ENCODE measurements at regions not wholly inside any gene's neighbourhood (a gene's known extent, or its start where the extent isn't known, plus 50 kb on each side); places are given as distances from the start of the nearest gene placed in this dataset.

GRCh38 chr12:59941461-59941860 is 345.6 kb downstream of the SLC16A7 start:
- Histone ChIP-seq H3K9me3 (ENCODE audit: low read length) (no peaks in the 10 kb centered on the region), H3K9me2 (ENCODE audit: insufficient read depth, low read length) (no peaks in the 10 kb centered on the region), H3K4me3 (ENCODE audit: low read length) (no peak overlapping the region), H4K20me1 (ENCODE audit: insufficient read depth) (no peaks in the 10 kb centered on the region), H3K27me3 (ENCODE audit: insufficient read depth, low read depth, low read length) (no peaks in the 10 kb centered on the region), H3K27ac (ENCODE audit: low read length) (no peak overlapping the region), H2AFZ (ENCODE audit: low read depth, low read length) (no peak overlapping the region), H3K9ac (ENCODE audit: low read length) (no peak overlapping the region), H3F3A (ENCODE audit: insufficient read depth, low read length, poor library complexity, severe bottlenecking) (no peaks in the 10 kb centered on the region), H3K79me2 (replicated peaks; ENCODE audit: insufficient read depth, low read length) (no peaks in the 10 kb centered on the region), H3K4me2 (ENCODE audit: low read length) (no peak overlapping the region), H3K36me3 (ENCODE audit: insufficient read depth, low read length) (no peaks in the 10 kb centered on the region)
- TF ChIP-seq EP300 (conservative IDR thresholded peaks at IDR 0.05; ENCODE audit: poor library complexity, severe bottlenecking) (peak; percentile 30), SMC3 (conservative IDR thresholded peaks at IDR 0.05; ENCODE audit: poor library complexity) (no peak)

- Histone ChIP-seq H3K9me2 (ENCODE audit: insufficient read depth, low read length) (no peaks in the 10 kb centered on the region), H4K20me1 (ENCODE audit: insufficient read depth) (no peaks in the 10 kb centered on the region), H3K9ac (ENCODE audit: low read length) (no peak overlapping the region), H3K27me3 (ENCODE audit: insufficient read depth, low read depth, low read length) (no peaks in the 10 kb centered on the region), H3K4me2 (ENCODE audit: low read length) (no peak overlapping the region), H3K36me3 (ENCODE audit: insufficient read depth, low read length) (no peaks in the 10 kb centered on the region), H3F3A (ENCODE audit: insufficient read depth, low read length, poor library complexity, severe bottlenecking) (no peaks in the 10 kb centered on the region), H3K9me3 (ENCODE audit: low read length) (no peaks in the 10 kb centered on the region), H3K79me2 (replicated peaks; ENCODE audit: insufficient read depth, low read length) (no peaks in the 10 kb centered on the region), H3K4me3 (ENCODE audit: low read length) (no peak overlapping the region), H2AFZ (ENCODE audit: low read depth, low read length) (no peak overlapping the region), H3K27ac (ENCODE audit: low read length) (peak overlapping the region; percentile 23)
- TF ChIP-seq REST (IDR thresholded peaks at IDR 0.05; ENCODE audit: borderline replicate concordance) = peak; percentile 80
- TF ChIP-seq SMC3 (conservative IDR thresholded peaks at IDR 0.05; ENCODE audit: poor library complexity) = no peak
- no peak for TF ChIP-seq RAD21 (conservative IDR thresholded peaks at IDR 0.05)
- TF ChIP-seq MXI1 (conservative IDR thresholded peaks at IDR 0.05; ENCODE audit: poor library complexity, severe bottlenecking) = no peak
- no peak for TF ChIP-seq TAF1 (IDR thresholded peaks at IDR 0.05; ENCODE audit: low read depth)
- no peak for TF ChIP-seq CTCF (IDR thresholded peaks at IDR 0.05; ENCODE audit: poor library complexity, severe bottlenecking)
- peak; percentile 71 for TF ChIP-seq POLR2AphosphoS5 (IDR thresholded peaks at IDR 0.05)
- TF ChIP-seq EZH2 (IDR thresholded peaks at IDR 0.05; ENCODE audit: borderline replicate concordance, insufficient read depth, low read length, poor library complexity, severe bottlenecking) = no peak
- TF ChIP-seq EP300 (conservative IDR thresholded peaks at IDR 0.05; ENCODE audit: poor library complexity, severe bottlenecking) = peak; percentile 94
These were observed 348.3 kb downstream of the SLC16A7 start for GRCh38 chr12:59944177-59944576.

GRCh38 chr12:59946635-59947034 is 350.8 kb downstream of the SLC16A7 start:
- Histone ChIP-seq H4K20me1 (ENCODE audit: insufficient read depth) (no peaks in the 10 kb centered on the region), H3K27ac (ENCODE audit: low read length) (no peak overlapping the region), H3F3A (ENCODE audit: insufficient read depth, low read length, poor library complexity, severe bottlenecking) (no peaks in the 10 kb centered on the region), H3K79me2 (replicated peaks; ENCODE audit: insufficient read depth, low read length) (no peaks in the 10 kb centered on the region), H3K9me3 (ENCODE audit: low read length) (no peaks in the 10 kb centered on the region), H3K4me2 (ENCODE audit: low read length) (no peak overlapping the region), H3K9me2 (ENCODE audit: insufficient read depth, low read length) (no peaks in the 10 kb centered on the region), H3K9ac (ENCODE audit: low read length) (no peak overlapping the region), H2AFZ (ENCODE audit: low read depth, low read length) (no peak overlapping the region), H3K36me3 (ENCODE audit: insufficient read depth, low read length) (no peaks in the 10 kb centered on the region), H3K27me3 (ENCODE audit: insufficient read depth, low read depth, low read length) (no peaks in the 10 kb centered on the region), H3K4me3 (ENCODE audit: low read length) (no peak overlapping the region)
- TF ChIP-seq EZH2 (IDR thresholded peaks at IDR 0.05; ENCODE audit: borderline replicate concordance, insufficient read depth, low read length, poor library complexity, severe bottlenecking) (no peak), REST (IDR thresholded peaks at IDR 0.05; ENCODE audit: borderline replicate concordance) (no peak), RAD21 (conservative IDR thresholded peaks at IDR 0.05) (no peak), TAF1 (IDR thresholded peaks at IDR 0.05; ENCODE audit: low read depth) (no peak), EP300 (conservative IDR thresholded peaks at IDR 0.05; ENCODE audit: poor library complexity, severe bottlenecking) (no peak), POLR2AphosphoS5 (IDR thresholded peaks at IDR 0.05) (no peak), MXI1 (conservative IDR thresholded peaks at IDR 0.05; ENCODE audit: poor library complexity, severe bottlenecking) (no peak), SMC3 (conservative IDR thresholded peaks at IDR 0.05; ENCODE audit: poor library complexity) (no peak), CTCF (IDR thresholded peaks at IDR 0.05; ENCODE audit: poor library complexity, severe bottlenecking) (no peak)

Measured in neural cell (in vitro differentiated cells).